ENCODE measurements at regions not wholly inside any gene's neighbourhood (a gene's known extent, or its start where the extent isn't known, plus 50 kb on each side); places are given as distances from the start of the nearest gene placed in this dataset.

DNA sequence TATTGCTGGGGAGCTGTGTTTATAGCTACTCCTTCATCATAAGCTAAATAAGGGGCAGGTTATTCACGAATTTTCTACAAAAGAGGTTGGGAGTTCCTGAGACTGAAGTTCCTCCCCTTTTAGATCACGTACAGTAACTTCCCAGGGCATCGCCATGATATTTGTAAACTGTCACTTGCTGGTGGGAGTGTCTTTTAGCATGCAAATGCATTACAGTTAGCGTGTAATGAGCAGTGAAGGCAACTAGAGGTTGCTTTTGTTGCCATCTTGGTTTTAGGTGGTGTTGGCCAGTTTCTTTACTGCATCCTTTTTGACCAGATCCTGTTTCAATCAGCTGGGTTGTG lies 64.4 kb downstream of the IL12A start:
- no peak for TF ChIP-seq POLR2A (IDR thresholded peaks at IDR 0.05)
- TF ChIP-seq, protein P1, sequence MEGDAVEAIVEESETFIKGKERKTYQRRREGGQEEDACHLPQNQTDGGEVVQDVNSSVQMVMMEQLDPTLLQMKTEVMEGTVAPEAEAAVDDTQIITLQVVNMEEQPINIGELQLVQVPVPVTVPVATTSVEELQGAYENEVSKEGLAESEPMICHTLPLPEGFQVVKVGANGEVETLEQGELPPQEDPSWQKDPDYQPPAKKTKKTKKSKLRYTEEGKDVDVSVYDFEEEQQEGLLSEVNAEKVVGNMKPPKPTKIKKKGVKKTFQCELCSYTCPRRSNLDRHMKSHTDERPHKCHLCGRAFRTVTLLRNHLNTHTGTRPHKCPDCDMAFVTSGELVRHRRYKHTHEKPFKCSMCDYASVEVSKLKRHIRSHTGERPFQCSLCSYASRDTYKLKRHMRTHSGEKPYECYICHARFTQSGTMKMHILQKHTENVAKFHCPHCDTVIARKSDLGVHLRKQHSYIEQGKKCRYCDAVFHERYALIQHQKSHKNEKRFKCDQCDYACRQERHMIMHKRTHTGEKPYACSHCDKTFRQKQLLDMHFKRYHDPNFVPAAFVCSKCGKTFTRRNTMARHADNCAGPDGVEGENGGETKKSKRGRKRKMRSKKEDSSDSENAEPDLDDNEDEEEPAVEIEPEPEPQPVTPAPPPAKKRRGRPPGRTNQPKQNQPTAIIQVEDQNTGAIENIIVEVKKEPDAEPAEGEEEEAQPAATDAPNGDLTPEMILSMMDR (IDR thresholded peaks at IDR 0.05), result no peak

Data from uterus (tissue), 2 donors.